GM18499 (cell line): ENCODE measurements at regions not wholly inside any gene's neighbourhood (a gene's known extent, or its start where the extent isn't known, plus 50 kb on each side); places are given as distances from the start of the nearest gene placed in this dataset.
A peak's percentile ranks its signal among the peaks of the same experiment; 100 is the strongest.

Source experiments
- ATAC-seq: cut with Tn5 transposase; IDR thresholded peaks from one replicate; pipeline ENCODE4 v1.9.1; 2021; ENCODE audit warnings: moderate number of reproducible peaks; ENCODE audit not compliant: insufficient read depth, unreplicated experiment

DNA sequence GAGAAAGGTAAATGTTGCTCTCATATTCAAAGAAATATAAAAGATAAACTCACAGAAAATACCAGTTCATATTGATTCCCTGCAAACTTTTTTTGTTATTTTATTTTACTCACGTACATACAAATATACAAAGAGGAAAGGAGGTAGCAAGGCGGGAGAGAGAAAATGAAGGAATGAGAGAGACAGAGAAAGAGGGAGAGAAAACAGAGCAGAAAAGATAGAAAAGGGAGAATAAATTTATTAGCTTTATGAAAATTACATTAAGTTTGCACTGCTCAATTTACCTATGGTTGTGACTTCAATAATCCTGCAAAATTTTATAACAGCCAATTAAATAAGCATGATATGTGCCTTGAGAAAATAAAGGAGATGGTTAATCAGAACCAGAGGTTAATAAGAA is 274.7 kb upstream of the CITED2 start:
- ATAC-seq: no peak

DNA sequence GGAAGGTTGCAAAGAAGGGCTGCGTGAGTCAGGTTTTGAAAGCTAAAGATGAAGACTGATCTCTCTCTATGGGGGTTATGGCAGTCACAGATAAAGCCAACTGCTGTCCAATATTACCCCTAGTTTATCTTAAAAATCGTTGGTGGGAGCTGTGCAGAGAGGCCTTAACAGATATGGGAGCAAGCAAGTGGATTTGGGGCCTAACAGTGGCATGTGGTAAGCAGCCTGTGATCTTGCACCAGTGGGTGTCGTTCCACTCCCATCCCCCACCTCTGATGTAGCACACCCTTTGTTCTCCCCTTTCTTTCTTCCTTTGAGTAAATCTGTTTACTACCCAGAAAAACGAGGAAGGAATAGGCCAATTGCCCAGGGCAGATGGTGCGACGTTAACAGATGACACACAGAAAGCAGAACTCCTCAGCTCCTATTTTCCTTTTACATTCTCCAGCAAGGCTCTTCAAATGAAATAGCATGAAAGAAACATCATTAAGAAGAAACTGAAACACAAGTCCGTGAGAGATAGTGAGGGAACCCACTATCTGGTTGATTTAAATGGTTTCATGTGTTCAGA is 274.1 kb upstream of the CITED2 start:
- no peak for ATAC-seq

GRCh38 chr6:139647841-139648240 is 273.4 kb upstream of the CITED2 start:
- ATAC-seq: no peak

DNA sequence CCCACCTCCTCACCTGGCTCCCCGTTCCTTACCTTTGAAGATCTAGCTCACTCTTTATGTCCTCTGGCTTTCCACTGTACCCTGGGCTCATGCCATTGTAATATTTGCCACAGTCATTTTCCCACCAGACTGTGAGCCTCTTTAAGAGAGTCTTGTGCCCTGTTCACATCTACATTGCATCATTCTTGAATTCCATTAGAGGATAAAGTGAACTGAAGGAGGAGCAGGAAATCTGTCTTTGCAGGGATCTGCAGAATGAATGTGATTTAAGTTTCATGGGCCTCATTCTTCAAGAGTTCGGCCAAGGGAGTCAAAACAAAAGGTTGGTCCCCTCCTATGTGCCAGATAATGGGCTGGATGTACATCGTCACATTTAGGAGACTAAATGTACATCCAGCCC is 272.6 kb upstream of the CITED2 start:
- ATAC-seq: no peak

DNA sequence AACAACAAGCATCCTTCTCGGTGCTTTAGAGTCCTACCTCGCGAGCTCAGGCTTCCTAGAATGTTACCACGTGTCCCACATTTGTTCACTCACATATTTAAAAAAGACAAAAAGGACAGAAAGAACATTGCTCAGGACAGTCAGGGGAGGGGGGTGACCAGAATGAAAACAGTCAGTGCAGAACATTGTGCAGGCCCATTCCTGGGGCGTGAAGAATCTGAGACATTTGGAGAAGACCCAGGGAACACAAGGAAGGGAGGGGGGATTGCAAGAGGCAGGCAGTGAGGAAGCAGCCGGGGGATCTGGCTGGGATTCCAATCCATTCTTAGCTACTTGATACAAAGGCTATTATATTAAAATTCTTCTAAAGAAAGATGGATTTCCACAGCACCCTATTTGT is 270.4 kb upstream of the CITED2 start:
- no peak for ATAC-seq

DNA sequence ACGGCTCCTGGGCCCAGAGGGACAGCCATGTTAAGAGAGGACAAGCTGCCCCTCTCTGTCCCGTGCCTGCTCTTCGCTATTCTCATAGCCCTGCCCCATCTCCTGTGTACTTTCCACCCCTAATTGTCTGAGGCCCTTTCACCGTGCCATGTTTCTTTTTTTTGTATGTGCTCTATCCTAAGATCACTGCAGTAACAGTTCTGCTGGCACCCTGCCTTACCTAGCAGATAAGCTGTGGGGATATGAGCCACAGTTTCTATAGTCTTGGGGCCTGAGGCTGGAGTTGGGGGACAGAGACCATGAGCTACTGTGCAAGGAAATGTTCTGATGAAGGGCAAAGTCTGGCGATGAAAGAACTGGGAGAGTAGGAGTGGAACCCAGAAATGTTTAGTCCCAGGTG is 269.5 kb upstream of the CITED2 start:
- no peak for ATAC-seq

- no peak for ATAC-seq
These were observed 267.9 kb upstream of the CITED2 start for GRCh38 chr6:139642346-139642745.

DNA sequence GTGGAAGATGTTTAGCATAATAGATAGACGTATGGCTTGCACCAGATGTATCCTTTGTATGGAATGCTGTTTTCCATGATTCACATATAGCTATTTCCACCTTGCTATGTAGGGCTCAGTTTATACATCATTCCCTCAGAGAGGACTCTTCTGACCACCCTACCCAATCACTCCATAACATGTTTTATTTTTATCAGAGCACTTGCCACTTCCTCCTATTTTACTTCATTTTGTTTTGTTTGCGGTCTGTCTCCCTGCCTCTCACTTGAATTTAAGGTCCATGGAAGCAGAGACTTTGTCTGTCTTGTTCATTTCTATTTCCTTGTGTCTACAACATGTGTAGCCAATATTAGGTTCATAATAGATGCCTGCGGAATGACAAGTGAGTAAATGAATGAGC is 266.9 kb upstream of the CITED2 start:
- no peak for ATAC-seq

DNA sequence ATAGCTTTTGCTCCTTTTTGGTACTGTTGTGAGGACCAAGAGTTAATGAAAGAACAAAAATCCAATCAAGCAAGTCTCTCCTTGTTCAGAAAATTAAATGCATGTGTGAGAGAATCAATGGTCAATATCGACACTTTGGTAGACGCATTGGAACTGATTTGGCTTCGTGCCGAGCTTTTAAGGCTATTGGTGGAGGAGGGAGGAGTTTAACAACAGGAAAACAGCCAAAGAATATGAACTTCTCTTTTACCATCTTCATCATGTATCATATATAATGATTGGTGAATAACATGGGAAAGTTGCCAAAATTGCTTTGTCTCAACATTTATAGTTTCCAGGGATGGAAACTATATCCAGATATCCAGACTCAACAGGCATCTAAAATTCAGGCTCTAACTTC is 266.5 kb upstream of the CITED2 start:
- ATAC-seq: no peak

GRCh38 chr6:139640448-139640847 is 266.0 kb upstream of the CITED2 start:
- ATAC-seq: peak; percentile 99

GRCh38 chr6:139639507-139639906 is 265.1 kb upstream of the CITED2 start:
- ATAC-seq: no peak

GRCh38 chr6:139638179-139638941 is 263.9 kb upstream of the CITED2 start:
- no peak for ATAC-seq

GRCh38 chr6:139637766-139638165 is 263.3 kb upstream of the CITED2 start:
- ATAC-seq: no peak

GRCh38 chr6:139636391-139636790 is 261.9 kb upstream of the CITED2 start:
- ATAC-seq: no peak

DNA sequence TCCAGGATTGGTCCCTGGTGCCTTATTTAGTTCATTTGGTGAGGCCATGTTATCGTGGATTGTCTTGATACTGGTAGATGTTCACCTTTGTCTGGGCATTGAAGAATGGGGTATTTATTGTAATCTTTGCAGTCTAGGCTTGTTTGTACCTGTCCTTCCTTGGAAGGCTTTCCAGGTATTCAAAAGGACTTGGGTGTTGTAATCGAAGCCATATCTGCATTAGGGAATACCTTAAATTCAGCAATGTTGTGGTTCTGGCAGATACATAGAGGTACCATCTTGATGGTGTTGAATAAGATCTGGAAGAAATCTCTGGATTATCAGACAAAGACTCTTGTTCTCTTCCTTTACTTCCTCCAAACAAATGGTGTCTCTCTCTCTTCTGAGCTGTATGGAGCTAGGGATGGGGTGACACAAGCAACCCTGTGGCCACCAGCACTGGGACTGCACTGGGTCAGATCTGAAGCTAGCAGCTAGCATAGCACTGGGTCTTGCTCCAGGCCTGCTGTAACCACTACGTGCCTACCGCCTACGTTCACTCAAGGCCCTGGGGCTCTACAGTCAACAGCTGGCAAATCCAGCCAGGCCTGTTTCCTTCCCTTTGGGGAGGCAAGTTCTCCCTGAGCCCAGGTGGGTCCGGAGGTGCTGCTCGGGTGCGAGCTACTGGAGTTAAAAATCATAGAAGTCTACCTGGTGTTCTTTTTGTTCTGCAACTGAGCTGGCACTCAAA is 261.1 kb upstream of the CITED2 start:
- no peak for ATAC-seq

GRCh38 chr6:139632840-139633239 is 258.4 kb upstream of the CITED2 start:
- ATAC-seq: no peak

DNA sequence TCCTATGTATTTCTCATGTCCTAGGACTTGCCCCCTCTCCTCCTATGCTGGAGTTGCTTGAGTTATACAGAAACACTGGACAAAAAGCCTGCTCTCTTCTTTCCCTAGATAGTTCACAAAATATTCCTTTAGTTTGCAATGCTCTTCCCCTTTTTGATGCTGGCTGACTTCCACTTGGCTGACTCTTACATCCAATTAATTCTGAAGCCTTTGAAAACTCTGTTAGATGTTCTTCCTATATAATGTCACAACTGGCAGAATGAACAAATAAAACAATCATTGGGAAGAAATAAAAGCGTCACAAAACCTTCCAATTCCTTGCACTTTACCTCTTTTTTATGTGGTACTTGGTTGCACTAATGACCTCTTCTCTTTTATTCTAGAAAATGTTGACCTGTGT is 253.8 kb upstream of the CITED2 start:
- ATAC-seq: no peak

GRCh38 chr6:139627091-139627490 is 252.6 kb upstream of the CITED2 start:
- ATAC-seq: no peak

- ATAC-seq: no peak
These were observed 251.8 kb upstream of the CITED2 start for GRCh38 chr6:139625998-139626975.
